Upper lobe of left lung (tissue), 6 donors: ENCODE measurements at regions not wholly inside any gene's neighbourhood (a gene's known extent, or its start where the extent isn't known, plus 50 kb on each side); places are given as distances from the start of the nearest gene placed in this dataset.

Experiments used
- ATAC-seq, 2 donors: fragments of 200-7000 bp; cut with Tn5 transposase; one replicate each; pipeline ENCODE4 v1.9.1; 2022; ENCODE audit warnings: mild to moderate bottlenecking in 2 of 2, moderate library complexity in 2 of 2; ENCODE audit not compliant: low FRiP score in 2 of 2
- DNase-seq, 2 donors: peaks; one replicate each; pipeline ENCODE4 v3.0.0-alpha.2; 2019 to 2020
- H3K27ac ChIP-seq, 4 donors: fragments of 200-600 bp; sonication (generic); one replicate each; pipeline ENCODE4 v1.5.1; 2016 to 2019
- H3K27me3 ChIP-seq, 4 donors: fragments of 200-600 bp; sonication (generic); one replicate each; pipeline ENCODE4 v1.5.1; 2017 to 2019
- H3K36me3 ChIP-seq, 4 donors: fragments of 200-600 bp; sonication (generic); one replicate each; pipeline ENCODE4 v1.5.1; 2016 to 2019
- H3K4me1 ChIP-seq, 4 donors: fragments of 200-600 bp; sonication (generic); one replicate each; pipeline ENCODE4 v1.5.1; 2018 to 2019
- H3K4me3 ChIP-seq, 4 donors: fragments of 200-600 bp; sonication (generic); one replicate each; pipeline ENCODE4 v1.5.1; 2017 to 2019; ENCODE audit warnings: mild to moderate bottlenecking in 2 of 4, moderate library complexity in 1 of 4
- H3K9me3 ChIP-seq, 4 donors: fragments of 200-600 bp; sonication (generic); one replicate each; pipeline ENCODE4 v1.5.1; 2018 to 2019
- EP300 ChIP-seq, 4 donors: sonication (generic); formaldehyde crosslinking; IDR thresholded peaks; one replicate each; pipeline ENCODE4 v1.5.1; 2017; ENCODE audit warnings: antibody characterized with exemption in 4 of 4, control low read depth in 2 of 4
- POLR2A ChIP-seq, 4 donors: fragments of 450-650 bp; IDR thresholded peaks; one replicate each; pipeline ENCODE4 v1.5.1; 2016 to 2017; ENCODE audit warnings: antibody characterized with exemption in 4 of 4, mild to moderate bottlenecking in 2 of 4
- POLR2AphosphoS5 ChIP-seq, 2 donors: sonication (generic); formaldehyde crosslinking; IDR thresholded peaks; one replicate each; pipeline ENCODE4 v1.5.1; 2017; ENCODE audit warnings: antibody characterized with exemption in 2 of 2
- WGBS, 2 donors: methylation state at CpG; one replicate each; pipeline ENCODE4 v1.1.5; 2017 to 2018; 5-methylcytosine and 5-hydroxymethylcytosine counted together
- TF ChIP-seq, protein P1 (sequence below), 6 experiments: fragments of 450-650 bp in 4 of 6; fragments of 200-600 bp in 2 of 6; sonication (generic) in 2 of 6; IDR thresholded peaks; one replicate each; pipeline ENCODE4 v1.5.1; 2016 to 2019; ENCODE audit warnings: antibody characterized with exemption in 6 of 6
- donor health status: DM: no; HTN: no; CAD: no; lungs with moderate emphysema.
- donor health status: DM: no; HTN: yes; CAD: no; lungs with severe emphysema.

DNA sequence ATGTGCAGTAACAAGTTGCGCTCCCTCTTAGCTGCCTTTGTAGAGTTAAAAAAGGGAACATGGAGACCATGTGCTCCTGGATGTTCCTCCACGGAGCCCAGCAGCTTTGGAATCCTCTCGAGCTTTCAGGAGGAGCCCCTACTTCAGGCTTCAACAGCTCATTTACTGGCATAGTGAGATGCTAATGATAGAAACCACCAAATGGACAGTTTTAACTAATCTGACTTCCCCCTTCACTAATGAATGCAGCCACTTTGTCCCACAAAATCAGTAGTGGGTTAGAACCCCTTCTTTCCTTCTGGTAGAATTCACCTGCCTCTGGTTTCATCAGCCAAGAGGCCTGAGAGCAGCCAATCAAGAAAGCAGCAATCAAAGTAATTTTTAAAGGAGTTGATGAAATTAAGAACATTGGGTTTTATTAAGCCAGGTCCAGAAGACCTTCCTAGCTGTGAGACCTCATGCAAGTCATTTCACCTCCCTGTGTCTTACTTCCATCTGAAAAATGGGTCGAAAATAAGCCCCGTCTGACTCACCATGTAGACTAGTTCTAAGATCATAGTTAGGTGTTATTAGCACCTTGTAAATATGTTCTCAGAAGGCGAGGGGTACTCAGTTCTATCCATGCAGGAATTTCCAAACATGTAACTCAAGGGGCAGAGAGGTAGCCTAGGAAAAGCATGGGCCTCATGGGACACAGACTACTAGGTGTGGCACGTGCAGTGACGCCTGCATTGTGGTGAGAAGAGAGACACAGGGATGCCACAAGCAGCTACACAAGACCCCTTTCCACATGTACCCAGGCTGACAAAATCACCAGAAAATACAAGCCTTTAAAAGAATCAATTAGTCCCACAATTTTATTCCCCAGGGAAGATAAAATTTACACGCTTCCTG lies 179.7 kb upstream of the LPP start:
- Histone ChIP-seq H3K4me1 (peaks cover 0 to 12% (median 0%) of the 10 kb centered on the region in 4 donors), H3K27me3 (no peaks in the 10 kb centered on the region), H3K27ac (no peak overlapping the region), H3K36me3 (no peaks in the 10 kb centered on the region), H3K4me3 (no peak overlapping the region), H3K9me3 (no peaks in the 10 kb centered on the region)
- DNase-seq (no peak), ATAC-seq (no peak)
- TF ChIP-seq, protein P1, sequence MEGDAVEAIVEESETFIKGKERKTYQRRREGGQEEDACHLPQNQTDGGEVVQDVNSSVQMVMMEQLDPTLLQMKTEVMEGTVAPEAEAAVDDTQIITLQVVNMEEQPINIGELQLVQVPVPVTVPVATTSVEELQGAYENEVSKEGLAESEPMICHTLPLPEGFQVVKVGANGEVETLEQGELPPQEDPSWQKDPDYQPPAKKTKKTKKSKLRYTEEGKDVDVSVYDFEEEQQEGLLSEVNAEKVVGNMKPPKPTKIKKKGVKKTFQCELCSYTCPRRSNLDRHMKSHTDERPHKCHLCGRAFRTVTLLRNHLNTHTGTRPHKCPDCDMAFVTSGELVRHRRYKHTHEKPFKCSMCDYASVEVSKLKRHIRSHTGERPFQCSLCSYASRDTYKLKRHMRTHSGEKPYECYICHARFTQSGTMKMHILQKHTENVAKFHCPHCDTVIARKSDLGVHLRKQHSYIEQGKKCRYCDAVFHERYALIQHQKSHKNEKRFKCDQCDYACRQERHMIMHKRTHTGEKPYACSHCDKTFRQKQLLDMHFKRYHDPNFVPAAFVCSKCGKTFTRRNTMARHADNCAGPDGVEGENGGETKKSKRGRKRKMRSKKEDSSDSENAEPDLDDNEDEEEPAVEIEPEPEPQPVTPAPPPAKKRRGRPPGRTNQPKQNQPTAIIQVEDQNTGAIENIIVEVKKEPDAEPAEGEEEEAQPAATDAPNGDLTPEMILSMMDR (IDR thresholded peaks at IDR 0.05) = no peak
- TF ChIP-seq POLR2A (IDR thresholded peaks at IDR 0.05) = no peak
- TF ChIP-seq POLR2AphosphoS5 (IDR thresholded peaks at IDR 0.05) = no peak
- TF ChIP-seq EP300 (IDR thresholded peaks at IDR 0.05) = no peak
- WGBS, 2 donors = 82 to 84% methylated on average over 9 of the region's 9 CpGs

- no peaks in the 10 kb centered on the region for H3K9me3 ChIP-seq
- DNase-seq = no peak
- H3K36me3 ChIP-seq = no peaks in the 10 kb centered on the region
- 60 to 69% methylated on average over 3 of the region's 3 CpGs for whole genome bisulfite sequencing, 2 donors
- no peak overlapping the region for H3K4me3 ChIP-seq
- H3K27me3 ChIP-seq = no peaks in the 10 kb centered on the region
- no peak overlapping the region for H3K27ac ChIP-seq
- H3K4me1 ChIP-seq = peaks cover 0 to 12% (median 0%) of the 10 kb centered on the region in 4 donors
- ATAC-seq = no peak
- no peak for TF ChIP-seq EP300 (IDR thresholded peaks at IDR 0.05)
- TF ChIP-seq POLR2A (IDR thresholded peaks at IDR 0.05) = no peak
- no peak for TF ChIP-seq POLR2AphosphoS5 (IDR thresholded peaks at IDR 0.05)
- TF ChIP-seq, protein P1 (IDR thresholded peaks at IDR 0.05) = no peak
Measured at GRCh38 chr3:187974871-187975271, 179.1 kb upstream of the LPP start.

- ATAC-seq (no peak), DNase-seq (no peak)
- Histone ChIP-seq H3K27ac (no peak overlapping the region), H3K4me3 (no peak overlapping the region), H3K9me3 (no peaks in the 10 kb centered on the region), H3K36me3 (no peaks in the 10 kb centered on the region), H3K27me3 (no peaks in the 10 kb centered on the region), H3K4me1 (peaks cover 0 to 12% (median 0%) of the 10 kb centered on the region in 4 donors)
- 65 to 66% methylated on average over 5 to 7 of the region's 7 CpGs for WGBS, 2 donors
- TF ChIP-seq, protein P1 (IDR thresholded peaks at IDR 0.05) = no peak
- TF ChIP-seq POLR2AphosphoS5 (IDR thresholded peaks at IDR 0.05) (no peak), POLR2A (IDR thresholded peaks at IDR 0.05) (no peak), EP300 (IDR thresholded peaks at IDR 0.05) (no peak)
Measured at GRCh38 chr3:187975561-187976364, 178.2 kb upstream of the LPP start.

DNA sequence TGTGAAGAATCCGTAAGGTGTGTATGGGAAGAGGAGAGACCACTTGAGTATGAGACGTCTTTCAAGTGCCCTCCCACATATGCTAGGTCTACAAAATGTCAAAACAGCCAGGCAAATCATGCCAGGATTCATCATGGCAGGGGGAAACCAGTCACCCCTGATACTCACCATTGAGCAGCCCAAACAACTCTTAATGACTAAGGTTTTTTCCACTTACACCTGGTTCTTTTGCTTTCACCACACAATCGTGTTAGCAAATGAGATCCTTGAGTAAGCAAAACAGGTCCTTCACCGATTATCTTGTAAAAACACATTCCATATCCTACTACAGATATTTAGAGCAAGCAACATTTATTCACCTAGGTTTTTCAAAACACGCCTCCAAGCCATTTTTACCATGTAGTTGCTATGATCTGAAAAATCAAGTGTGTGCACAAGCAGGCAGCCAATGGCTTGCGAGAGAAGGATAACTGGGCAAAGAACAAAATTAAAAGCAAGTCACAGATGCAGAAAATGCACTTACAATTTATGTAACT lies 177.5 kb upstream of the LPP start:
- Histone ChIP-seq H3K36me3 (no peaks in the 10 kb centered on the region), H3K27me3 (no peaks in the 10 kb centered on the region), H3K27ac (no peak overlapping the region), H3K9me3 (no peaks in the 10 kb centered on the region), H3K4me3 (no peak overlapping the region), H3K4me1 (peaks cover 0 to 12% (median 0%) of the 10 kb centered on the region in 4 donors)
- 68 to 83% methylated on average over 6 of the region's 6 CpGs for WGBS, 2 donors
- no peak for ATAC-seq
- DNase-seq = no peak
- TF ChIP-seq POLR2AphosphoS5 (IDR thresholded peaks at IDR 0.05) = no peak
- TF ChIP-seq, protein P1 (IDR thresholded peaks at IDR 0.05) = no peak
